PC-3 (cell line): ENCODE measurements at regions not wholly inside any gene's neighbourhood (a gene's known extent, or its start where the extent isn't known, plus 50 kb on each side); places are given as distances from the start of the nearest gene placed in this dataset.

Source experiments
- EZH2 ChIP-seq: fragments of 300-600 bp; sonication (generic); IDR thresholded peaks from one replicate; pipeline ENCODE4 v1.6.1; 2017; ENCODE audit warnings: antibody characterized with exemption, mild to moderate bottlenecking, low read length; ENCODE audit not compliant: unreplicated experiment
- TF ChIP-seq, protein P1 (sequence below): fragments of 300-600 bp; sonication (generic); conservative IDR thresholded peaks from 2 replicates; pipeline ENCODE4 v1.5.1; 2017; ENCODE audit warnings: antibody characterized with exemption, low read depth, mild to moderate bottlenecking, low read length

DNA sequence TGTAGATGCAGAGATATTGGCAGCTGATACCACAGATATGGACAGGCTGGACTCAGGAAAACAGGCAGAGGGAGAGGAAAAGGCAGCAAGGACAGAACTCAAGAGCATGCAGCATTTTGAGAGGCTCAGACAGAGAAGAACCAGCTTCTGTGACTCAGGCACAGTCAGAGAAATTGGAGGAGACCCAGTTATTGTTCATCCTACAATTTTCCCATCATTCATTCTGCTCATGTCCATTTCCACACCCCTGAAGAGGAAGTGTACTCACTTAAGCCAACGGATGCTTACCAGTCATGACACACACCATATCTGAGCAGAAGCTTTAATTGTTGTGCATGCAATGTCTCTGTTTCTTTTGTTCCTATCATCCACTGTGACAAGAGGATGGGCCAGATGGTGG lies 359.8 kb upstream of the HTR2A start:
- TF ChIP-seq, protein P1, sequence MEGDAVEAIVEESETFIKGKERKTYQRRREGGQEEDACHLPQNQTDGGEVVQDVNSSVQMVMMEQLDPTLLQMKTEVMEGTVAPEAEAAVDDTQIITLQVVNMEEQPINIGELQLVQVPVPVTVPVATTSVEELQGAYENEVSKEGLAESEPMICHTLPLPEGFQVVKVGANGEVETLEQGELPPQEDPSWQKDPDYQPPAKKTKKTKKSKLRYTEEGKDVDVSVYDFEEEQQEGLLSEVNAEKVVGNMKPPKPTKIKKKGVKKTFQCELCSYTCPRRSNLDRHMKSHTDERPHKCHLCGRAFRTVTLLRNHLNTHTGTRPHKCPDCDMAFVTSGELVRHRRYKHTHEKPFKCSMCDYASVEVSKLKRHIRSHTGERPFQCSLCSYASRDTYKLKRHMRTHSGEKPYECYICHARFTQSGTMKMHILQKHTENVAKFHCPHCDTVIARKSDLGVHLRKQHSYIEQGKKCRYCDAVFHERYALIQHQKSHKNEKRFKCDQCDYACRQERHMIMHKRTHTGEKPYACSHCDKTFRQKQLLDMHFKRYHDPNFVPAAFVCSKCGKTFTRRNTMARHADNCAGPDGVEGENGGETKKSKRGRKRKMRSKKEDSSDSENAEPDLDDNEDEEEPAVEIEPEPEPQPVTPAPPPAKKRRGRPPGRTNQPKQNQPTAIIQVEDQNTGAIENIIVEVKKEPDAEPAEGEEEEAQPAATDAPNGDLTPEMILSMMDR, result no peak
- no peak for TF ChIP-seq EZH2
